NCI-H82 treated with DMSO at 0.1 percent for 48 hours (cell line): ENCODE measurements at regions not wholly inside any gene's neighbourhood (a gene's known extent, or its start where the extent isn't known, plus 50 kb on each side); places are given as distances from the start of the nearest gene placed in this dataset.
A peak's percentile ranks its signal among the peaks of the same experiment; 100 is the strongest.

Experiments
- DNase-seq: peaks from one replicate; lab custom pipeline; 2025; ENCODE audit not compliant: unreplicated experiment; lab: John Stamatoyannopoulos, UW

GRCh38 chr3:157639756-157640426, 136.7 kb upstream of the VEPH1 start:
- no peak for DNase-seq

GRCh38 chr3:157637866-157638265, 134.7 kb upstream of the VEPH1 start:
- DNase-seq: no peak

- no peak for DNase-seq
Observed at GRCh38 chr3:157633241-157633640, 130.0 kb upstream of the VEPH1 start.

GRCh38 chr3:157632075-157632474, 128.9 kb upstream of the VEPH1 start:
- DNase-seq: no peak

- DNase-seq: no peak
Observed at GRCh38 chr3:157631478-157631877, 128.3 kb upstream of the VEPH1 start.

- no peak for DNase-seq
Observed at GRCh38 chr3:157626817-157627216, 123.6 kb upstream of the VEPH1 start.

GRCh38 chr3:157624801-157625200, 121.6 kb upstream of the VEPH1 start:
- DNase-seq: no peak

- DNase-seq: no peak
Observed at GRCh38 chr3:157618886-157619285, 115.7 kb upstream of the VEPH1 start.

- DNase-seq: peak; percentile 69
Observed at GRCh38 chr3:157618075-157618760, 115.0 kb upstream of the VEPH1 start.

GRCh38 chr3:157614896-157615295, 111.7 kb upstream of the VEPH1 start:
- no peak for DNase-seq

- DNase-seq: no peak
Observed at GRCh38 chr3:157611536-157612076, 108.4 kb upstream of the VEPH1 start.

- no peak for DNase-seq
Observed at GRCh38 chr3:157610876-157611535, 107.8 kb upstream of the VEPH1 start.

- no peak for DNase-seq
Observed at GRCh38 chr3:157607826-157608405, 104.7 kb upstream of the VEPH1 start.

GRCh38 chr3:157606852-157607197, 103.6 kb upstream of the VEPH1 start:
- DNase-seq: no peak

- DNase-seq: peak; percentile 56
Observed at GRCh38 chr3:157606011-157606851, 103.0 kb upstream of the VEPH1 start.

GRCh38 chr3:157605356-157605755, 102.1 kb upstream of the VEPH1 start:
- no peak for DNase-seq

- no peak for DNase-seq
Observed at GRCh38 chr3:157602424-157602823, 99.2 kb upstream of the VEPH1 start.

- DNase-seq: no peak
Observed at GRCh38 chr3:157595259-157595658, 92.0 kb upstream of the VEPH1 start.

GRCh38 chr3:157594413-157594812, 91.2 kb upstream of the VEPH1 start:
- no peak for DNase-seq

GRCh38 chr3:157592769-157593168, 89.6 kb upstream of the VEPH1 start:
- no peak for DNase-seq

GRCh38 chr3:157590273-157590672, 87.1 kb upstream of the VEPH1 start:
- DNase-seq: no peak
